CD4-positive, alpha-beta T cell treated with Interleukin-6 at 100 ng/mL for 8 hours (primary cell): ENCODE measurements at regions not wholly inside any gene's neighbourhood (a gene's known extent, or its start where the extent isn't known, plus 50 kb on each side); places are given as distances from the start of the nearest gene placed in this dataset.
"Not testable (repeated sequence)": the region's sequence is repeated elsewhere in the genome, so short reads cannot be mapped to it uniquely, and the experiment has no call there.

Experiments
- DNase-seq: peaks from one replicate; pipeline ENCODE4 v3.0.0-alpha.2; 2020; ENCODE audit warnings: mixed read lengths, low spot score

GRCh38 chr4:10828918-10829538 is 144.5 kb upstream of the CLNK start:
- DNase-seq: not testable (repeated sequence)

- DNase-seq: no peak
Measured at GRCh38 chr4:10821826-10822225, 137.3 kb upstream of the CLNK start.

- no peak for DNase-seq
Measured at GRCh38 chr4:10816571-10816970, 132.0 kb upstream of the CLNK start.

GRCh38 chr4:10811991-10812390 is 127.4 kb upstream of the CLNK start:
- no peak for DNase-seq

- DNase-seq: no peak
Measured at GRCh38 chr4:10810411-10810810, 125.8 kb upstream of the CLNK start.

- DNase-seq: no peak
Measured at GRCh38 chr4:10809905-10810304, 125.3 kb upstream of the CLNK start.

- DNase-seq: no peak
Measured at GRCh38 chr4:10808591-10808990, 124.0 kb upstream of the CLNK start.

- DNase-seq: no peak
Measured at GRCh38 chr4:10806953-10807645, 122.5 kb upstream of the CLNK start.

GRCh38 chr4:10803713-10804343 is 119.3 kb upstream of the CLNK start:
- no peak for DNase-seq

- no peak for DNase-seq
Measured at GRCh38 chr4:10787365-10787764, 102.8 kb upstream of the CLNK start.

- DNase-seq: no peak
Measured at GRCh38 chr4:10784621-10785020, 100.1 kb upstream of the CLNK start.

- no peak for DNase-seq
Measured at GRCh38 chr4:10783351-10783750, 98.8 kb upstream of the CLNK start.

- DNase-seq: no peak
Measured at GRCh38 chr4:10781805-10782204, 97.2 kb upstream of the CLNK start.

GRCh38 chr4:10780803-10781202 is 96.2 kb upstream of the CLNK start:
- not testable (repeated sequence) for DNase-seq

GRCh38 chr4:10775132-10775531 is 90.6 kb upstream of the CLNK start:
- not testable (repeated sequence) for DNase-seq

GRCh38 chr4:10773656-10774055 is 89.1 kb upstream of the CLNK start:
- no peak for DNase-seq

GRCh38 chr4:10773010-10773409 is 88.4 kb upstream of the CLNK start:
- no peak for DNase-seq

- DNase-seq: no peak
Measured at GRCh38 chr4:10765386-10765785, 80.8 kb upstream of the CLNK start.

- DNase-seq: no peak
Measured at GRCh38 chr4:10762561-10762960, 78.0 kb upstream of the CLNK start.

- no peak for DNase-seq
Measured at GRCh38 chr4:10761903-10762302, 77.3 kb upstream of the CLNK start.

GRCh38 chr4:10760086-10760485 is 75.5 kb upstream of the CLNK start:
- DNase-seq: no peak

- DNase-seq: no peak
Measured at GRCh38 chr4:10758906-10759305, 74.3 kb upstream of the CLNK start.

GRCh38 chr4:10753856-10754402 is 69.4 kb upstream of the CLNK start:
- DNase-seq: no peak
